ENCODE measurements at regions not wholly inside any gene's neighbourhood (a gene's known extent, or its start where the extent isn't known, plus 50 kb on each side); places are given as distances from the start of the nearest gene placed in this dataset.

- TF ChIP-seq CTCF (IDR thresholded peaks at IDR 0.05; ENCODE audit: borderline replicate concordance, control extremely low read depth, extremely low read depth, insufficient read depth, missing control alignments) = no peak
- DNase-seq (ENCODE audit: low spot score) = no peak
- in situ Hi-C loops (cut with MboI; ENCODE audit: low sequenced_read_pairs, unreplicated experiment) = no loop called here
Observed at GRCh38 chr3:23743141-23743784, 62.5 kb upstream of the UBE2E1 start.

- in situ Hi-C loops (cut with MboI; ENCODE audit: low sequenced_read_pairs, unreplicated experiment) = no loop called here
- no peak for DNase-seq (ENCODE audit: low spot score)
- TF ChIP-seq CTCF (IDR thresholded peaks at IDR 0.05; ENCODE audit: borderline replicate concordance, control extremely low read depth, extremely low read depth, insufficient read depth, missing control alignments) = no peak
Observed at GRCh38 chr3:23746441-23746840, 59.3 kb upstream of the UBE2E1 start.

GRCh38 chr3:23747841-23748240 is 57.9 kb upstream of the UBE2E1 start:
- TF ChIP-seq CTCF (IDR thresholded peaks at IDR 0.05; ENCODE audit: borderline replicate concordance, control extremely low read depth, extremely low read depth, insufficient read depth, missing control alignments) = no peak
- DNase-seq (ENCODE audit: low spot score) = no peak
- in situ Hi-C loops (cut with MboI; ENCODE audit: low sequenced_read_pairs, unreplicated experiment) = no loop called here

- no peak for TF ChIP-seq CTCF (IDR thresholded peaks at IDR 0.05; ENCODE audit: borderline replicate concordance, control extremely low read depth, extremely low read depth, insufficient read depth, missing control alignments)
- DNase-seq (ENCODE audit: low spot score) = no peak
- in situ Hi-C loops (cut with MboI; ENCODE audit: low sequenced_read_pairs, unreplicated experiment) = no loop called here
Observed at GRCh38 chr3:23748398-23749110, 57.2 kb upstream of the UBE2E1 start.

GRCh38 chr3:23749609-23750008 is 56.1 kb upstream of the UBE2E1 start:
- DNase-seq (ENCODE audit: low spot score) = no peak
- TF ChIP-seq CTCF (IDR thresholded peaks at IDR 0.05; ENCODE audit: borderline replicate concordance, control extremely low read depth, extremely low read depth, insufficient read depth, missing control alignments) = no peak
- in situ Hi-C loops (cut with MboI; ENCODE audit: low sequenced_read_pairs, unreplicated experiment) = no loop called here

- in situ Hi-C loops (cut with MboI; ENCODE audit: low sequenced_read_pairs, unreplicated experiment) = no loop called here
- DNase-seq (ENCODE audit: low spot score) = no peak
Observed at GRCh38 chr3:23750573-23751210, 55.1 kb upstream of the UBE2E1 start.

More at GRCh38 chr3:23750573-23751210, 55.1 kb upstream of the UBE2E1 start:
- no peak for TF ChIP-seq CTCF (IDR thresholded peaks at IDR 0.05; ENCODE audit: borderline replicate concordance, control extremely low read depth, extremely low read depth, insufficient read depth, missing control alignments)

All from GM13976 (cell line).